ENCODE measurements at regions not wholly inside any gene's neighbourhood (a gene's known extent, or its start where the extent isn't known, plus 50 kb on each side); places are given as distances from the start of the nearest gene placed in this dataset.

- POLR2A ChIA-PET: no interaction called here
- CTCF ChIA-PET: interaction anchor here (0.6 kb wide), 1 partner anchor 1149 kb away, joined by 4 read pairs; no protein-coding TSS in a partner anchor
- no peak overlapping the region for H3K4me3 ChIP-seq (ENCODE audit: low read depth, low read length)
These were observed 384.2 kb upstream of the ZNF507 start for GRCh38 chr19:31961191-31961590.

GRCh38 chr19:31961667-31962066 lies 383.7 kb upstream of the ZNF507 start:
- no peak for DNase-seq (ENCODE audit: low read depth)
- TF ChIP-seq, protein P1, sequence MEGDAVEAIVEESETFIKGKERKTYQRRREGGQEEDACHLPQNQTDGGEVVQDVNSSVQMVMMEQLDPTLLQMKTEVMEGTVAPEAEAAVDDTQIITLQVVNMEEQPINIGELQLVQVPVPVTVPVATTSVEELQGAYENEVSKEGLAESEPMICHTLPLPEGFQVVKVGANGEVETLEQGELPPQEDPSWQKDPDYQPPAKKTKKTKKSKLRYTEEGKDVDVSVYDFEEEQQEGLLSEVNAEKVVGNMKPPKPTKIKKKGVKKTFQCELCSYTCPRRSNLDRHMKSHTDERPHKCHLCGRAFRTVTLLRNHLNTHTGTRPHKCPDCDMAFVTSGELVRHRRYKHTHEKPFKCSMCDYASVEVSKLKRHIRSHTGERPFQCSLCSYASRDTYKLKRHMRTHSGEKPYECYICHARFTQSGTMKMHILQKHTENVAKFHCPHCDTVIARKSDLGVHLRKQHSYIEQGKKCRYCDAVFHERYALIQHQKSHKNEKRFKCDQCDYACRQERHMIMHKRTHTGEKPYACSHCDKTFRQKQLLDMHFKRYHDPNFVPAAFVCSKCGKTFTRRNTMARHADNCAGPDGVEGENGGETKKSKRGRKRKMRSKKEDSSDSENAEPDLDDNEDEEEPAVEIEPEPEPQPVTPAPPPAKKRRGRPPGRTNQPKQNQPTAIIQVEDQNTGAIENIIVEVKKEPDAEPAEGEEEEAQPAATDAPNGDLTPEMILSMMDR (IDR thresholded peaks at IDR 0.05; ENCODE audit: insufficient read depth, low read depth, low read length): no peak
- H3K4me3 ChIP-seq (ENCODE audit: low read depth, low read length): no peak overlapping the region
- POLR2A ChIA-PET: no interaction called here
- H3K36me3 ChIP-seq (ENCODE audit: control insufficient read depth, insufficient read depth, low read length): no peaks in the 10 kb centered on the region
- no peaks in the 10 kb centered on the region for H3K27me3 ChIP-seq (ENCODE audit: control insufficient read depth, insufficient read depth, low read length)
- CTCF ChIA-PET: no interaction called here

More at GRCh38 chr19:31961191-31961590, 384.2 kb upstream of the ZNF507 start:
- Histone ChIP-seq H3K36me3 (ENCODE audit: control insufficient read depth, insufficient read depth, low read length) (no peaks in the 10 kb centered on the region), H3K27me3 (ENCODE audit: control insufficient read depth, insufficient read depth, low read length) (no peaks in the 10 kb centered on the region)
- no peak for DNase-seq (ENCODE audit: low read depth)
- TF ChIP-seq, protein P1 (IDR thresholded peaks at IDR 0.05; ENCODE audit: insufficient read depth, low read depth, low read length): no peak

DNA sequence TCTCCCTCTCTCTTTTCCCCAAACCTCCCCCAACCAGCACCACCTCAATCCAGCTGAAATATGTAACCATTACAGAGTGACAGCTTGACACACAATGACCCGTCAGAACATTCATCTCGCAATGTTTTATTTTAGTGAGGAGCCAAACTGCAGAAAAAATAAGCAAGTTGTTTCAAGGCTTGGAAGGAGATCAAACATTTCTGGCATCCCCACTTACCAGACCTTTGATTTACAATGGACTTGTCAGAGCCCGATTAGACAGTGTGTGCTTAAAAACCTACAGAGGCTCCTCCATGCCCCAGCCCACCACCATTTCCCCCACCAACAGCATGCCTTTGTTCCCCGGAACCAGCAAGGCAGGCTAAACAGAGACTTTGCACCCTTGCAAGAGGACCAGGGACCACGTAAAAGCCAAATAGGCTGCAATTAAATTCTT lies 382.8 kb upstream of the ZNF507 start:
- Histone ChIP-seq H3K27me3 (ENCODE audit: control insufficient read depth, insufficient read depth, low read length) (no peaks in the 10 kb centered on the region), H3K36me3 (ENCODE audit: control insufficient read depth, insufficient read depth, low read length) (no peaks in the 10 kb centered on the region), H3K4me3 (ENCODE audit: low read depth, low read length) (no peak overlapping the region)
- CTCF ChIA-PET: no interaction called here
- POLR2A ChIA-PET: no interaction called here
- DNase-seq (ENCODE audit: low read depth): no peak
- TF ChIP-seq, protein P1 (IDR thresholded peaks at IDR 0.05; ENCODE audit: insufficient read depth, low read depth, low read length): no peak

- POLR2A ChIA-PET: no interaction called here
- Histone ChIP-seq H3K27me3 (ENCODE audit: control insufficient read depth, insufficient read depth, low read length) (no peaks in the 10 kb centered on the region), H3K36me3 (ENCODE audit: control insufficient read depth, insufficient read depth, low read length) (no peaks in the 10 kb centered on the region), H3K4me3 (ENCODE audit: low read depth, low read length) (no peak overlapping the region)
- TF ChIP-seq, protein P1 (IDR thresholded peaks at IDR 0.05; ENCODE audit: insufficient read depth, low read depth, low read length): no peak
- CTCF ChIA-PET: no interaction called here
- no peak for DNase-seq (ENCODE audit: low read depth)
These were observed 381.7 kb upstream of the ZNF507 start for GRCh38 chr19:31963746-31964145.

DNA sequence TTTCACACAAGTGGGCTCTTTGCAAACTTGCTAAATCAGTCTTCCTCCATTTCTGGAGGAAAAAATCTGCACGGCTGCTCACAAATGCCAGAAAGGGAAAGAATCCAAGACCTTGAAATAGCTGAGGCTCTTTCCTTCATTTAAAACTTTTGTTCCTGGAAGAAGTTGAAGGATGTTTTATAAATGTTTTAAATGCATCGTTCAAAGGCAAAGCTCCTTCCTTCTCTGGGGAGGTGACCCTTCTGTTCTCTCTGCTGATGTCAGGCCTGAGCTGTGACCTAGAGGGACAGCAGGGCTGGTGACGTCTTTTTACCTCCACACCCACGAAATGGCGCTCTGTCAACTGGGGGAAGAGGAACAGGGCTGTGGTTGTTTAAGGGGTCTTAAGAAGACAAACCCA lies 376.4 kb upstream of the ZNF507 start:
- POLR2A ChIA-PET: no interaction called here
- CTCF ChIA-PET: no interaction called here
- no peak for DNase-seq (ENCODE audit: low read depth)
- TF ChIP-seq, protein P1 (IDR thresholded peaks at IDR 0.05; ENCODE audit: insufficient read depth, low read depth, low read length): no peak
- no peak overlapping the region for H3K4me3 ChIP-seq (ENCODE audit: low read depth, low read length)
- H3K27me3 ChIP-seq (ENCODE audit: control insufficient read depth, insufficient read depth, low read length): no peaks in the 10 kb centered on the region
- no peaks in the 10 kb centered on the region for H3K36me3 ChIP-seq (ENCODE audit: control insufficient read depth, insufficient read depth, low read length)

All from BJ (cell line).